ENCODE measurements at regions not wholly inside any gene's neighbourhood (a gene's known extent, or its start where the extent isn't known, plus 50 kb on each side); places are given as distances from the start of the nearest gene placed in this dataset.

- Mint-ChIP-seq H3K27me3 (ENCODE audit: unreplicated experiment) (no peaks in the 10 kb centered on the region), H3K4me1 (ENCODE audit: unreplicated experiment) (peaks cover 18% of the 10 kb centered on the region), H3K4me3 (ENCODE audit: unreplicated experiment) (no peak overlapping the region), H3K27ac (ENCODE audit: unreplicated experiment) (no peak overlapping the region), H3K36me3 (ENCODE audit: unreplicated experiment) (peaks cover 4% of the 10 kb centered on the region), H3K9me3 (ENCODE audit: unreplicated experiment) (peaks cover 5% of the 10 kb centered on the region)
- TF ChIP-seq, protein P1, sequence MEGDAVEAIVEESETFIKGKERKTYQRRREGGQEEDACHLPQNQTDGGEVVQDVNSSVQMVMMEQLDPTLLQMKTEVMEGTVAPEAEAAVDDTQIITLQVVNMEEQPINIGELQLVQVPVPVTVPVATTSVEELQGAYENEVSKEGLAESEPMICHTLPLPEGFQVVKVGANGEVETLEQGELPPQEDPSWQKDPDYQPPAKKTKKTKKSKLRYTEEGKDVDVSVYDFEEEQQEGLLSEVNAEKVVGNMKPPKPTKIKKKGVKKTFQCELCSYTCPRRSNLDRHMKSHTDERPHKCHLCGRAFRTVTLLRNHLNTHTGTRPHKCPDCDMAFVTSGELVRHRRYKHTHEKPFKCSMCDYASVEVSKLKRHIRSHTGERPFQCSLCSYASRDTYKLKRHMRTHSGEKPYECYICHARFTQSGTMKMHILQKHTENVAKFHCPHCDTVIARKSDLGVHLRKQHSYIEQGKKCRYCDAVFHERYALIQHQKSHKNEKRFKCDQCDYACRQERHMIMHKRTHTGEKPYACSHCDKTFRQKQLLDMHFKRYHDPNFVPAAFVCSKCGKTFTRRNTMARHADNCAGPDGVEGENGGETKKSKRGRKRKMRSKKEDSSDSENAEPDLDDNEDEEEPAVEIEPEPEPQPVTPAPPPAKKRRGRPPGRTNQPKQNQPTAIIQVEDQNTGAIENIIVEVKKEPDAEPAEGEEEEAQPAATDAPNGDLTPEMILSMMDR (IDR thresholded peaks at IDR 0.05) = no peak
- DNase-seq (ENCODE audit: extremely low spot score, unreplicated experiment) = no peak
These were observed 153.3 kb upstream of the SVIL start for GRCh38 chr10:29788113-29788512.

GRCh38 chr10:29785701-29786100 lies 150.9 kb upstream of the SVIL start:
- Mint-ChIP-seq H3K4me3 (ENCODE audit: unreplicated experiment) (no peak overlapping the region), H3K36me3 (ENCODE audit: unreplicated experiment) (peaks cover 4% of the 10 kb centered on the region), H3K27ac (ENCODE audit: unreplicated experiment) (peak overlapping the region; percentile 38), H3K9me3 (ENCODE audit: unreplicated experiment) (peaks cover 5% of the 10 kb centered on the region), H3K4me1 (ENCODE audit: unreplicated experiment) (peaks cover 34% of the 10 kb centered on the region), H3K27me3 (ENCODE audit: unreplicated experiment) (no peaks in the 10 kb centered on the region)
- DNase-seq (ENCODE audit: extremely low spot score, unreplicated experiment) = no peak
- TF ChIP-seq, protein P1 (IDR thresholded peaks at IDR 0.05) = no peak

GRCh38 chr10:29784175-29784773 lies 149.5 kb upstream of the SVIL start:
- DNase-seq (ENCODE audit: extremely low spot score, unreplicated experiment) = peak; percentile 92
- peaks cover 4% of the 10 kb centered on the region for H3K36me3 Mint-ChIP-seq (ENCODE audit: unreplicated experiment)
- peaks cover 45% of the 10 kb centered on the region for H3K4me1 Mint-ChIP-seq (ENCODE audit: unreplicated experiment)
- TF ChIP-seq, protein P1 (IDR thresholded peaks at IDR 0.05) = no peak
- no peaks in the 10 kb centered on the region for H3K27me3 Mint-ChIP-seq (ENCODE audit: unreplicated experiment)
- peak overlapping the region; percentile 90 for H3K27ac Mint-ChIP-seq (ENCODE audit: unreplicated experiment)
- no peak overlapping the region for H3K4me3 Mint-ChIP-seq (ENCODE audit: unreplicated experiment)
- H3K9me3 Mint-ChIP-seq (ENCODE audit: unreplicated experiment) = peaks cover 5% of the 10 kb centered on the region

GRCh38 chr10:29783201-29783947 lies 148.6 kb upstream of the SVIL start:
- H3K4me1 Mint-ChIP-seq (ENCODE audit: unreplicated experiment) = peaks cover 47% of the 10 kb centered on the region
- peak; percentile 53 for DNase-seq (ENCODE audit: extremely low spot score, unreplicated experiment)
- peak overlapping the region; percentile 90 for H3K27ac Mint-ChIP-seq (ENCODE audit: unreplicated experiment)
- no peak overlapping the region for H3K4me3 Mint-ChIP-seq (ENCODE audit: unreplicated experiment)
- H3K27me3 Mint-ChIP-seq (ENCODE audit: unreplicated experiment) = no peaks in the 10 kb centered on the region
- peaks cover 2% of the 10 kb centered on the region for H3K36me3 Mint-ChIP-seq (ENCODE audit: unreplicated experiment)
- peaks cover 3% of the 10 kb centered on the region for H3K9me3 Mint-ChIP-seq (ENCODE audit: unreplicated experiment)
- TF ChIP-seq, protein P1 (IDR thresholded peaks at IDR 0.05) = no peak

GRCh38 chr10:29780639-29781038 lies 145.9 kb upstream of the SVIL start:
- no peaks in the 10 kb centered on the region for H3K27me3 Mint-ChIP-seq (ENCODE audit: unreplicated experiment)
- no peaks in the 10 kb centered on the region for H3K36me3 Mint-ChIP-seq (ENCODE audit: unreplicated experiment)
- no peak overlapping the region for H3K4me3 Mint-ChIP-seq (ENCODE audit: unreplicated experiment)
- peaks cover 47% of the 10 kb centered on the region for H3K4me1 Mint-ChIP-seq (ENCODE audit: unreplicated experiment)
- no peak for DNase-seq (ENCODE audit: extremely low spot score, unreplicated experiment)
- peak overlapping the region; percentile 50 for H3K27ac Mint-ChIP-seq (ENCODE audit: unreplicated experiment)
- TF ChIP-seq, protein P1 (IDR thresholded peaks at IDR 0.05) = no peak
- H3K9me3 Mint-ChIP-seq (ENCODE audit: unreplicated experiment) = no peaks in the 10 kb centered on the region
